AG09319 (cell line): ENCODE measurements at regions not wholly inside any gene's neighbourhood (a gene's known extent, or its start where the extent isn't known, plus 50 kb on each side); places are given as distances from the start of the nearest gene placed in this dataset.

Source experiments
- DNase-seq: peaks from one replicate; pipeline ENCODE4 v3.0.0-alpha.2; 2010; ENCODE audit warnings: low read depth; ENCODE audit errors: extremely low read depth
- TF ChIP-seq, protein P1 (sequence below): IDR thresholded peaks from 2 replicates; pipeline ENCODE4 v1.5.1; 2011; ENCODE audit warnings: low read depth, mild to moderate bottlenecking, inconsistent platforms, low read length, moderate library complexity

DNA sequence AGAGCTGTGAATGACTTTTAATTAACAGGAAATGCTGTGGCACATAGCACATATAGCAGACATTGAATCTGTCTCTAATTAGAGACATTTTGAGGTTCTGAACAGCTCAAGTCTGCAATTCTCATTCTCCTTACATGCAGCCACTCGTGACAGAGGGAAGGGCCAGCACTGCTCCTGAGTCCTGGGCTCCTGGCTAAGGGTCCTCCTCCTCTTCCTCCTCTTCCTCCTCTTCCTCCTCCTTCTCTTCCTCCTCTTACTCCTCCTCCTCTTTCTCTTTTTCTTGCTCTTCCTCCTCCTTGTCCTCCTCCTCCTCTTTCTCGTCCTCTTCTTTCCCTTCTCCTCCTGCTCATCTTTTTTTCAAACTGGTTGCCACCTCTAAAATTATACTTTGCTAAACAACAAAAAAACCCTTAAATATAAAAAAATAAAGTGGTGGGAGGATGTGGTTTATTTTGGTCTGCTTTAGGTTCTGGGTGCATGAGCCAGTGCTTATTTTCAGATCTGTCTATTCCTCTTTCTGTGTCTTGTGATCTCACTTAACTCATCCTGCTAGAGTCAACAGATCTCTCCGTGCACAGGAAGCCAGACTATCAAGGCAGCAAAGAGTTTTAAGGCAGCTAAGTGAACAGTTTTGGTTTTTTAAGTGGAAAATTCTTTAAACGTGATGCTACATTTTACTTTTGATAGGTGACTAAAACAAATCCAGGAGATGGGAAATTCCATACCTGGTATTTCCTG lies 159.3 kb downstream of the CD83 start:
- no peak for DNase-seq

DNA sequence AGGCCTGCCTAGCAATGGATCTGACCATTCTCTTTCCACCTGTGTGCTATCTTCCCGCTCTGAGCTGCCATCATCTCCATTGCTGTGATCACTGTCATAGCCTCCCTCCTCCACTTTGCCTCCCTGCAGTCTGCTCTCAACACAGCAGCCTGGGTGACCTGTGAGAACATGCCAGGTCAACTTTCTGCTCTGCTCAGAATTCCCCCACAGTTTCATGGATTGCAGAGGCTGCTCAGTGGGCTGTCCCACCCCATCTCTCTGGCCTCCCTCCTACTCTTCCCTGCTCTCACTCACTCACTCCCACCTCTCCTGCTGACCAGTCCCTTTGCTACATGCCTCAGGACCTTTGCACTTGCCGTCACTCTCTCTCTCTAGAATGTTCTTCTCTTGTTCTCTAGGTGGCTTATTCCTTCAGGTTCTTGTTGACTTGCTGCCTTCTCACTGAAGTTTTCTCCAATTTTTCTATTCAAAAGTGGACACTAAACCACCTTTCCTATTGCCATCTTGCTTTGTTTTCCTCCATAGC lies 159.9 kb downstream of the CD83 start:
- no peak for DNase-seq
- TF ChIP-seq, protein P1, sequence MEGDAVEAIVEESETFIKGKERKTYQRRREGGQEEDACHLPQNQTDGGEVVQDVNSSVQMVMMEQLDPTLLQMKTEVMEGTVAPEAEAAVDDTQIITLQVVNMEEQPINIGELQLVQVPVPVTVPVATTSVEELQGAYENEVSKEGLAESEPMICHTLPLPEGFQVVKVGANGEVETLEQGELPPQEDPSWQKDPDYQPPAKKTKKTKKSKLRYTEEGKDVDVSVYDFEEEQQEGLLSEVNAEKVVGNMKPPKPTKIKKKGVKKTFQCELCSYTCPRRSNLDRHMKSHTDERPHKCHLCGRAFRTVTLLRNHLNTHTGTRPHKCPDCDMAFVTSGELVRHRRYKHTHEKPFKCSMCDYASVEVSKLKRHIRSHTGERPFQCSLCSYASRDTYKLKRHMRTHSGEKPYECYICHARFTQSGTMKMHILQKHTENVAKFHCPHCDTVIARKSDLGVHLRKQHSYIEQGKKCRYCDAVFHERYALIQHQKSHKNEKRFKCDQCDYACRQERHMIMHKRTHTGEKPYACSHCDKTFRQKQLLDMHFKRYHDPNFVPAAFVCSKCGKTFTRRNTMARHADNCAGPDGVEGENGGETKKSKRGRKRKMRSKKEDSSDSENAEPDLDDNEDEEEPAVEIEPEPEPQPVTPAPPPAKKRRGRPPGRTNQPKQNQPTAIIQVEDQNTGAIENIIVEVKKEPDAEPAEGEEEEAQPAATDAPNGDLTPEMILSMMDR: no peak

More for the DNA sequence above, 159.3 kb downstream of the CD83 start:
- TF ChIP-seq, protein P1: no peak

DNA sequence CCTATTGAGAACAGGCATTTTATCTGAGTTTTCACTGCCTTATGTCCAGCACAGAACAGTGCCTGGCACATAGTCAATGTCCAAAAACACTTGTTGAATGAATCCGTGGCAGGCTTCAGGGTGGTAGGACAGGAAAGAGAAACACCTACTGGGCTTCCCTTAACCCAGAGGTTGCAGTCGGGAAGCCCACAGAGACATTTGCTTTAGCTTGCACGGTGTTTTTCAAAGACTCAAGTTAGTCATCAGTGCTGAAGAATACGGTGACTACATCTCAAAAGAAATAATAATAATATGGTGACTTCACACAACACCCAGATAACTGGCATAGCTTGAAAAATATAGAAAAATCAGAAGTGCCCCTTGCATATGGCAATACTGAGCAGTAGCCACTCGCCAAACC lies 160.4 kb downstream of the CD83 start:
- no peak for DNase-seq
- TF ChIP-seq, protein P1: no peak

DNA sequence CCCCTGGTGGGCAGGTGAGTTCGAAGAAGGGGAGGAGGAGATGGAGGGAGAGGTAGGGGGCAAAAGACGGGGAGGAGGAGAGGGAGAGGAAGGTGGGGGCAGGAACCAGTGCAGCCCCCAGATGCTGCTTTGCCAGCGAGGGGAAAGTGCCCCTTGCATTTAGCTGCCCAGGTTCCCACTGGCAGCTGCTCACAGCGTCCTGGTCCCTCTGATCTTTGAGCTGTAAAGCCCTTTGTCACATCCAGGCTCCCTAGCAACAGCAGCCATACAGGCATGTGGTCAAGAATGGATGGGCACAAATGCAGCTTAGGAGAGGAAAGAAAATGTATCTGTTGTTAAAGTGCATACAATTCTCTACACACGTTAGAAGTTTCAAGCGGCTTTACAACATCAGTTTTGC lies 160.9 kb downstream of the CD83 start:
- TF ChIP-seq, protein P1: no peak
- DNase-seq: no peak

DNA sequence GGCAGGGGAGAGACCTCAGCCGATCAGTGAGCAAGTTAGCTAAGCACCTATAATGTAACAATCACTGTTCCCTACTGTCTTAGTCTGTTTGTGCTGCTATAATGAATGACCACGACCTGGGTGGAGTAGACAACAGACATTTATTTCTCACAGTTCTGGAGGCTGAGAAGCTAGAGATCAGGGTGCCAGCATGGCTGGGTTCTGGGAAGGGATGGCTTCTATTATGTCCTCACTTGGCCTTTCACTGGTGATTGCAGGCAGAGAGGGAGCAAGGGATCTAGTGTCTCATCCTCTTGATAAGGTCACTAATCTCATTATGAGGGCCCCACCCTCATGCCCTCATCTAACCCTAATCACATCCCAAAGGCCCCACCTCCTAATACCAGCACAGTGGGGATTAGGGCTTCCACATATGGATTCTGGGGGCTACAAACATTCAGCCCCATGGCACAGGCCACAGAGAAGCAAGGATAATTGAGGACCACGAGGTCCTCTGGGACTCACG lies 162.5 kb downstream of the CD83 start:
- DNase-seq: no peak
- TF ChIP-seq, protein P1: no peak

DNA sequence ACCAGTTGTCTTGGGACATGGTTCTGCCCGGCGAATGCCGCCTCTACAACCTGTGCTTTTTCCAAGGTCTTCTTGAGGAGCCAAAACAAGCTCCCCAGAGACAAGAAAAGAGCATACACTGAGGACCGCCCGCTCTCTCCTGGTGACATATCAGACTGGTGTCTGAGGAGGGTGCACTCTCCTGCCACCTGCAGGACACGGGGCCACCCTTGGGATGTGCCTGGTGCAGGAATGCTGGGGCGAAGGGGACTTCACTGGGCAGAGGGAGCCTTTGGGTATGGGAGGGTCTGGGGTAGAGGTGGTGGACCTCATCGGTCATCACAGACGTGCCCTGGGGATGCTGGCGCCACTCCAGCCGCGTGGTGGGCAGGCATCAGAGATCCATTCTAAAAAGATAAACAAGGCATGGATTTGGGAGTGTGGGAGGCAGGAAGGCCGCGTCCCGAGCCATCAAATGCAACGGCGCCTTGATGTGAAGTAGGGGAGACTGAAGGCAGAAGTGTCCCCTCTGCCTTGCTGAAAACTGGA lies 163.3 kb downstream of the CD83 start:
- no peak for DNase-seq
- TF ChIP-seq, protein P1: no peak
